Kidney tubule cell (primary cell): ENCODE measurements at regions not wholly inside any gene's neighbourhood (a gene's known extent, or its start where the extent isn't known, plus 50 kb on each side); places are given as distances from the start of the nearest gene placed in this dataset.

ENCODE experiments used
- DNase-seq: peaks from one replicate; pipeline ENCODE4 v3.0.0-alpha.2; 2018; ENCODE audit warnings: low spot score

DNA sequence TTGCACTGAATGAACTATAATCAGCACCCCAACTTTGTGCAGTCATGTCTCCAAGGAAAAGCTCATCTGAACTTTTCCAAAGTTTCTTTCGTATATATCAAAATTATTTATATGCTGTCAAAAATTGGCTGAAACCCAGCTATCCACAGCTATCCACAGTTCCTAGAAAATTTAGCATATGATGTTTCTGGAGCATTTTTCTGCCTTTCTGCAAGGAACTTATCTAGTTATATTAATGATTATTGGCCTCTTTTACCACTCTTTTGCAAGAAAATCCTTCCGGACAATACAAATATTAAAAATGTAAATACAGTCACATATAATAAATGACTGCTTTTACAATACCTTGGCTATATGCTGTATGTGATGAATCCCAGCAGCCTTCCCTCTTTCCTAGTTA is 270.2 kb downstream of the TMEM167A start:
- DNase-seq: no peak

DNA sequence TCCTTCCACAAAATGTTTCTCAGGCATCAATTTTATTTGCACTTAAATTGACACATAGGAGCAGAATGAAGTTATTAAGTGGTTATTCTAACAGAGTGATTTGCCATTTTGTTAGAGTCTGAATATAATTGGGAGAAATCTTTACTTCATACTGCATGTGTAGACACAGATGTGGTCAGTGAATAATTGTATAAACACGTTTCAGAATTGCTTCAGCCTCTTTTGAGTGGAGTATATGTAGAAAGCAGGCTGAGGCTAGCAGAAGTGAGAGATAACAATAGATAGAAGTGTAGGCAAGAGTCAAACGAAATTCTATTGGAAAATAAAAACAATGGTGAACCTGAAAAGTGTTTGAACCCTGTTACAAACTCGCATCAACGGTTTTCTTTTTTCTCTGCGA is 270.7 kb downstream of the TMEM167A start:
- no peak for DNase-seq

DNA sequence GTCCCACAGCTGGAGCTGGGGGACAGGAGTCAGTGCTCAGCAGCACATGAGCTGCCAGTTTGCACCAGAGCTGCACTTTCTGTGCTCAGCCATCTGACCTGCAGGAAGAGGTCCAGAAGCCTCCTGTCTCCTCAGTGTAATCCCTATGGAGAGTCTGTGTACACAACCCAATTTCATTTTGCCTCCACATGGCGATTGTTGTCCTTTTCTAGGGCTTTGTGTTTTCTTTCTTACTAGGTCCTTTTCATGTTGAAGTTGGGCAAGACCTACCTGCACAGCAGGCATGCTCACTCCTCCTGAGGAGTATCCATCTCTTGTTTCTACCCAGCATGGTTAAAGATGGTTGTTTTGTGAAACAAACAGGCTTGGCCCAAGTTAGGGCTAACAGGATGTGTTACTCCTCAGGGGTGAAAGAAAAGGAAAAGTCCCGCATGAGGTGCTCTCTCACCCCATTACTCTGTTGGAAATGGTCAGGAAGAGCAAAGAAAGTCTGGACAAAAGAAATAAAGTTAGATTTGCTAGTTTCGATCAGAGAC is 273.0 kb downstream of the TMEM167A start:
- no peak for DNase-seq

DNA sequence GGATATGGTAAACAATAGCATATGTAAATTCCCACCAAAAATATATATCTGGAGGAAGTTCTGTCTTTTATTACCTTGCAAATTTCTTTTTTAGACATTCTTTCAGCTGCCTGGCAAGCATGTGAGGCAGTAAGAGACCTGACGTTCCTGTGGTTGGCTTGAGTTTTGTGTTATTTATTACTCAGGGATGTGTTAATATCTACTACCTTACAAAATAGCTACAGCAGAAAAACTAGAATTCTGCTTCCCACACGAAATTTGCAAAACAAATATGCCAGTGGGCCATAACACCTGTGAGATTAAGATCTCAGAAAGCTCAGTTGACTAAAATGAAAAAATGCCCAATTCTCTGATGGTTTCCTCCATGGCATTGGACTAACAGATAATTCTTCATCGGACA is 274.2 kb downstream of the TMEM167A start:
- no peak for DNase-seq

DNA sequence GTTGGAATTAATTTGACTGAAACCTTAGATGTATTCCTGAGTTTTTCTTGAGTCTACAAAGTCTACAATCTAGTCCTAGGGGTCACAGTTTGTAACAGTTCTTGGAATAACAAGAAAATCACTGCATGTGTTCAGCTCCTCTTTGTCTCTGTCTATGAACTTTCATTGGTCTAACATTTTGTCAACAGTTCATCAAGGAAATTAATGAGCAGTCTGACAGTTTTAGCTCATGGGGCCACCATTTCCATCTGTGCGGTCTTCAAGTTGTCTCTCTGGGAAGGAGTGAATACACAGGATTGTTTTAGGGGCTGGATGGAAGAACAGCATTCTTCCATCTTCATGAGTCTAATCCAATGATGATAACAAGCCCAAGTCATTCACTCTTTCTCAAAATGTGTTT is 276.4 kb downstream of the TMEM167A start:
- no peak for DNase-seq

DNA sequence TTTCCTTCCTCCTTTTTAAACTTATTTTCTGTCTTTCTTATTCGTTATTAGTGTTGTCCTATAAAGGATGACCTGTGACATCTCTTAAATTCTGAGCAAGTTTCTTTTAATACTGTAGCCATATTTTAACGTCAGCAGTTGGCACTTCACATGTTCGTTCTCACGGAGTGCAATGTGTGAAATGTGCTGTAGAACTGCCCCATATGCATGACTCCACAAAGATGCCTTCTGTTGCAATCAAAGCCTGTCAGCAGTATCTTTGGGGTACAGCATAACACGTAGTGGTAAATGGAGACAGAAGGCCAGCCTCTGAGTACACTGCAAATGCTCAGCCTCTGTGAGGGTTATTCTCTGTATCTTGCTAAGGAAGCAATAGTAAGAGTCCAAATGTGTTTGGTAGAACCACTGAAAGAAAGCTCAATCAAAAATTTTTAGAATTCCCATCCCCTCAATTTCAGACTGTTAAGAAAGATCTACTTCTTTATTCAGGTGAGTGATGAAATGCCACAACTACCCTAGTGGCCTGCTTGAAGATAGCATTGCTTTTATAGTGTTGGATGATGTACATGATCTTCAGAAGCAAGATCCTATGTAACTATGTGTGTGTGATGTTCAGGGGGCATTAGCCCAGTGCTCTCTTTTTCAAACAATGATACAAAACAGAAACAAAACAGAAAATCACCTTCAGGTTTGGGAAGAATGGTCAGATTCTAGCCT is 277.7 kb downstream of the TMEM167A start:
- DNase-seq: no peak

DNA sequence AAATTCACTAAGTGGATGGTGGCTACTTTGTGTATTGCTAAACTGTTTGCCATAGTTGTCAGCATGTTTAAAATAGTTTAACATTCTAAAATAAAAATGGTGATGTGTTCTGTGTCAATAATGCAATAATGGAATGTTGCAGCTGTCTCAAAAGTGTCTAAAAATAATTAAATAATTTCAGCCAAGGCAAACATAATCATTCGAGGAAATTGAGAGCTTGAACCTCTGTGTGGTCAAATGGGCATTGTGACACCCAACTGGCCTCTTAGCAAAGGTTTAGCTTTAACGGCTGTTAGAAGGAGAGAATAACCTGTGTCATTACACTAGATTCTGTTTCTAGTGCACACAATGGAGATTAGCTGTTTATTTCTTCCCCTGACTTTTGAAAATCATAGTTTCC is 278.5 kb downstream of the TMEM167A start:
- DNase-seq: no peak

DNA sequence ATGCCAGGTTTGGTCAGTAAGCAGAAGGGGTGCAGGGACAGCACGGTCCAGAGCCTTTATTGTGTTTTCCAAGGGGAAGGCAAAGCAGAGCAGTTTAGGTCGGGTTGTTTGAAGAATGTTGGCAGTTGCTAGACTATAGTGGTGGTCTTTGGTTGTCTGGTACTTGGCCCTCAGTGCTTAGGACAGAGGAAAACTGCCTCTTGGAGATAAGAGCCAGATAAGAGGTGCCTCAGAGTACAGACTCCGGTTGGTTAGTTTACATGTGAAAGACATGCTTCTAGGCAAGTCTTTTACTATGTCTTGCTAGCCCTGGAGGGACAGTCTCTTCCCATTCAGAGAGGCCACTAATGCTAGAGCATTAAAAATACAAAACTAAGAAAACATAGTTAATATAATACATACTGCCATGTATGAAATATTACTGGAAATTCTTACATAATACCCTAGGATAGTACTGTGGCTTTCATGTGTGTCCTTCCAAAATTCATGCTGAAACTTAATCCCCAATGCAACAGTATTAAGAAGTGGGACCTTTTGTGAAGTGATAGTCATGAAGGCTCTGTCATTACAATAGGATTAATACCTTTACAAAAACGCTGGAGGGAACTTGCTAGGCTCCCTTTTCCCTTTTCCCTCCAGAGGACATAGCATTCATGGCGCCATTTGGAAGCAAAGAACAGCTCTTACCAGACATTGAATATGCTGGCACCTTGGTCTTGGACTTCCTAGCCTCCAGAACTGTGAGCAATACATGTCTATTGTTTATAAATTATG is 280.4 kb downstream of the TMEM167A start:
- no peak for DNase-seq

DNA sequence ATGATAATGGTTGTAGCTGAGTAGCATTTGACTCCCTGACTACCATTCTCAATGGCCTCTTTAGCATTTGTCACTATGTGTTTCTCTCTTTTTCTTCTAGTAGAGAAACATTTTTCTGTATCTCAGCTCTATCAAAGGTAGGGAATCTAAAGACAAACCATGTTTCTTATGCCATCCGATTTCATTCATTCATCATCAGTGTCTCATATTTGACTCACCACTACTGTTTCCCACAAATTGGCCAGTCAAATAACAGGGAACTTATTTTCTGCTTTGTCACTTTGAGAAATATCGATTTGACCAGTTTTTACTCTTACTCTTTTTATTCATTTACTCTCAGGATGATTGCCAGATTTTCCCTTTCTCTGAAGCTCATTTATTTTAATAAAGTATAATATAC is 282.3 kb downstream of the TMEM167A start:
- DNase-seq: peak; percentile 14

DNA sequence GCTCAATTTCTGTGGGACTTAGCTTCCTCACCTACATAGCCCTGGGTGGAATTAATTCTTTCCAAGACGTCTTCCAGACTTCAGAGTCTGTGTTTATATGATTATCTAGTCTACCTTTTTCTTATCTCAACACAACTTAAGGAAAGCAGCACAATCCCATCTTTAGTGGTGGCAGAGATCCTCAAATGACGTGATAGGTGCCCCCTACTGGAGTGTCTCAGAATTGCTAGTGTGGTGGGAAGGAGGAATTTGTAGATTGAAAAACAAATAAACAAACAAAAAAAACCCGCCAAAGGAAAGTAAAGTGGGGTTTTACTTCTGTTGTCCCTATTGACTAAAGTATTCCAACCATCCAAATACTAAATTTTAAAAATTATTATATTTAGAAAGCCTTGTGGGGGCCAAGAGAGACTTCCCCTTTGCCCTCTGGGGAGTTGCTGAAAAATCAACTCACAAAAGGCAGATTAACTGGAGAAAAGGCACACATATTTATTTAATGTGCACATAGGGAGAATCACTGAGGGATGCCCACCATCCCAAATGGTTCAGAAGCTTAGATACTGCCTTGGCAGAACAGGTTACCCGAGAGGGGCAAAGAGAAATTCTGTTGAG is 283.3 kb downstream of the TMEM167A start:
- peak; percentile 30 for DNase-seq

DNA sequence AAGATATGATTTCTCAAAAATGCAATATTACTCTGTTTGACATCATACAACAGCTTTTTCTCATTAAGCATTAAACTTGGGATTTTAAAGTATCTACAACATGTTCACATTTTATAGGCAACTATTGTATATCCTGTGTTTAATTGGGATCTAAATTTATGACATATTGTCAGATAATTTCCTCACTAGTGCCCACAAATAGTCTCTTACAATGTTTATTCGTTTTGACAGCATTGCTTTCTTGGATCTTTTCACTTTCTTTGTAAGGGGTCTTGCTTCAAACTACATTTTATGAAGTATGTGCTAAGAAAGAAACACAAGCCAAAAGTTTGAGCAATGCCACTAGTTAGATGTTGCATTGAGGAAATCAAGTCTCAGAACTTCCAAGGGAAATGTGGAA is 285.1 kb downstream of the TMEM167A start:
- no peak for DNase-seq

DNA sequence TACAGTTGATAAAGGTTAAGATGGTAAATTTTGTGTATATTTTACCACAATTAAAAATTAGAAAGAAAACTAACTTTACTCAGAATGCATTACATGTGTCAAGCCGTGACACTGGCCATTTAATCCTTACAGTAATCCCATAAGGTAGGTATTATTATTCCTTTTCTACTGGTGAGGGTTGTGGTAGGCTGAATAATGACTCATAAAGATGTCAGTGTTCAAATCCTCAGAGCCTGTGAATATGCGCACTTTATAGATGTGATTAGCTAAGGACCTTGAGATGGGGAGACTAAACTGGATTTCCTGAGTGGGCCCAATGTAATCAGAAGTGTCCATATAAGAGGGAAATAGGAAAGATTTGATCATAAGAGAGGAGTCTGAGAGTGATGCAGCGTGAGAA is 288.1 kb downstream of the TMEM167A start:
- DNase-seq: no peak

DNA sequence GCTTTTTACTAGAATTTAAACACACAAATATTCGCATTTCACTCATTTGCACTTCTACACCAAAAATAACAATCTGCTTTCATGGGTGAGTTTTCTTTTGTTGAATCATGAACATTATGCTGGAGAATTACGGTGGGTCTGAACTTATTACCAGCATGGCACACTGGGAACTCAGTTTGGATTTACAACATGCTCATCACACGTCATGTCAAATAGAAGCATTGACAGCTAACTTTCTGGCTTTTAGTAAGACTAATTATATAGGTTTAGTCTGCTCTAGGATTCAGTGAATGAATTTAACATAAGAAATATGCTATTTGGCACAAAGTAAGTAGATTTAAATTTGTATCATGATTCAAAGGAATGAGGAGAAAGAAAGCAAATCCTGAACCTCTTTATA is 290.4 kb downstream of the TMEM167A start:
- DNase-seq: no peak

DNA sequence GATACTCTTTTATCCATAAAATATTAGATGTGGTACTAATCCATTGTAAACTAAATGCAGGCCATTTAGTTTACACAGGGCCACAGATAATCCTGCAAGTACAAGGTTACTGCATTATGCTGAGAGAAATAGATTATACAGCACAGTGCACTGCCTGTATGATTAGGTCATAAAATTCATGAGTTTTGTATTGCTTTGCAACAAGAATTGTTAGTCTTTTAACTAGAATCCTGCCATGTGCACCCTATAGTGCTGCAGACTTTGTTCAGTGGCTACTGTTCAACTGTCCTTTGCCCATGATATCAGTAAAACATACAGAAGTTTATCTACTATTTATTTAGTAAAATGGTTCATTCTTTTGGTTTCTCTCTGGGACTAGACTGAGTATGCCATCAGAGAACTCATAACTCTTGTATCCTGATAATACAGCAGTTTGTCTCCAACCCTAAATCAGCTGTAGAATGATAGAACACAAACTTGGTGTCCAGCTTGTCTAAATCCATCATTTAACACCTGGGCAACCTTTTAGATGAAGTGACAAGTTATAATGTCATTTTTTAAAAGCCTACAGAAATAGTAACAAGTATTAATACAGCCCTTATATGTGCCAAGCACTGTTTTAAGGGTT is 291.2 kb downstream of the TMEM167A start:
- no peak for DNase-seq

DNA sequence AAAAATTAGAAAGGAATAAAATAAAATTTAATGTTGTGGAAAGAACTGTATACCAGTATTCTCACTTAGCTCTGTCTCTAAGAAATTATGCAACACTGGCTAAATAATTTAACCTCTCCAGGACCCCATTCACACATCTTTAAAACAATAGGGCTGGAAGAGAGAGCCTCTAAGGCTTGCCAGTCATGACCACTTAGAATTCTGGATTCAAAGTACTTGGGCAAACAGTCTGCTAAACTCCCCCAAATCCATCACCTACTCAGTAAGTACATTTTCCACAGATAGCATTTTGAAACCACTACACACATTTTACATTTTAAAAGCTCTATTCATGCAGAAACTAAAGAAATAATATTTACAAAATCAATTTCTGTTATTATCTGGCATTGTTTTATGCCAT is 291.7 kb downstream of the TMEM167A start:
- no peak for DNase-seq

DNA sequence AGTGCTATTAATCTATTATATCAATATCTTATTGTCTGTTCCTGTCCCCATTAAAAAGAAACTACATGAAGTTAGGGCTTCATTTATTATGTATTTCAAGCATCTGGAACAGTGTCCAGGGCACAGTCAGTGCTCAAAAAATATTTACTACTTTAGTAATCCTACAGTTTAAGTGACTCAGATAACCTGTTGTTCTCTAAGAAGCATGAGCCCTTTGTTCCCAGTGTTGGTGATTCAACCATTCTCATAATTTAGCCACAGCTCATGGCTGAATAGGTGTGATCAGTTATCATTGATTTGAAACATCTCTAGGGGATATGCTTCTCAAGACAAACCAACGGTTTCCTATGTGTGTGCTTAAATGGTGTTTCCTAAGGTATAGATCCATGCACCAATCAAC is 292.7 kb downstream of the TMEM167A start:
- peak; percentile 36 for DNase-seq

DNA sequence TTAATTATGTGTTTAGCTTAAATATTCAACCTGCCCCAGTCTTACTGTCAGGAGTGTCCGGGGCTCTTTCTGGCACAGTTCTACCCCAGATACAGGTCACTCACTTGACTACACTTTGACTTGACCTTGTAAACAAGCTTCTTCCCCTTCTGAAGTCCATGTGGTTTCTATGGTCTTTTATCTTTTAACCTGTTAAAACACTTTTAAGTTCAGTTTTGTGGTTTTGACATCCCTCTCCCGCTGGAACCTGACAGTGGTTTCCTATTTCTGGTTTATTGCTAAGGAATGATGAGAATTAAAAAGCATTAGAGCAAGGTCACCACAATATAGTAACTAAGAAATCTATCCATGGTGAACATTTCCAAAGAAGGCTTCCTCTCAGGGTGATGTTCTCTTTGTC is 300.1 kb downstream of the TMEM167A start:
- no peak for DNase-seq

DNA sequence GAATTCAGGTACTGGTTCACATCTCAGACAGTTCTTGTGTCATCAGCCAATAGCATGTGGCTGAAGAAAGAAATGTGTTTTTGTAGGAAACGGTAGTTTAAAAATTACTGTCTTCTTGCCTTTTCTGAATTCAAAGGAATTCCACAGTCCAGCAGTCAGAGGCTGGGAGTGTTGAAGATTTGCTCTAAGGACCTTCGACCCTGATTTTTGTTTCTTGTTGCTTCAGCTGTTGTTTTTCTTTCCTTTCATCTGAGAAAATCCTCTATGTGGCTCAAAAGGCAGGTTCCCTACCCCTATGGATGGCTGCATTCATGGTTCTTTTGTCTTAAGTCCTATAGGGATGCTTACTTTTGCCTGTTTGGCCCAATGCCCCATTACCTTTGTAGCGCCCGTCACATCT is 304.9 kb downstream of the TMEM167A start:
- no peak for DNase-seq

DNA sequence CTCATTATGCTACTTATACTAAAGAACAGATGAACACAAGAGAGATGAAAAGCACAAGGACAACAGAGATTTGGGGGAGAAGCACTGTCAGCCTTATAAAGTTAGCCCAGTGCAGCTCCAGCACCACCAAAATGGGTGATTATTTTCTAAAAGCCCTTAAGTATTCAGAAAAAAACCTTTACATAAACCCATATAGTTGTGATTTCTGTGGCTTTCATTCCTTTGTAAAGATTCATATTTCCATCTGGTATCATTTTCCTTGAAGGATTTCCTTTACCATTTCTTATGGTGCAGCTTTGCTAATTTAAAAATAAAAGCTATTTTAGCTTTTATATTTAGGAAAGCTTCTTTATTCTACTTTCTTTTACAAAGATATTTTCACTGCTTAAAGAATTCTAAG is 311.0 kb downstream of the TMEM167A start:
- no peak for DNase-seq

DNA sequence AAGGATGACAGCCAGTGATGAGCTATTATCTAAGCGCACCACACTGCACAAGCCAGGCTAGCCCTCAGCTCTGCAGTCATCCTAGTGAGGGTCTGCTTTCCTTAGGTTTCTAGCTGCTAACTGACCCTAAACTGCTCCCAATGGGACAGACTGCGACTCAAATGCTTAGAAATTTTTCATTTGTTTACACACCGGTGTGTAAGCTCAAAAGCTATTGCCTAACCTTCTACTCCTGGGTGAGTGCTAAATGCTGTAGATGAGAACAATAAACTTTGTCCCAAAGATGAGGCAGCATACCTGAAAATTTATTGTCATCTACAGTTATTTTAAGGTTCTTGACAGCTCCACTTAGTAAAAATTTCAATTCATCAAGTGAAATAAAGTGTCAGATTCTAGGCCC is 311.4 kb downstream of the TMEM167A start:
- DNase-seq: no peak

DNA sequence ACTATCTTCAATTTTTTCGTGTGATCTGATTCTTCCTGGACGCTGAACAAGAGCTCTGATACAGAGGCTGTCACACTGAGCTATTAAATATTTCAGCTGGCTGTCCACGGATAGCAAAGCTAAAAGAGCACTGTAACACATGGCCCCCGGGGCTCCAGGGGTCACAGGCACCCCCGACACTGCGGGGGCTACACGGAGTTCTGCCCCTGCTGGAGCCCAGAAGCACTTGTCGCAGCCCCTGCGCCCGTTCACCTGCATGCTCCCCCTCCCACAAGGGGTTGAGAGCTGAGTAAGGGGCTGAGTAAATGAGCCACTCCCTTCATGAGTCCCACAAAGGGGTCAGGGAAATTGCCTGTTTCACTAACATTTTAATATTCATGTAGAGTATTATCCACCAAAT is 316.3 kb downstream of the TMEM167A start:
- DNase-seq: no peak

DNA sequence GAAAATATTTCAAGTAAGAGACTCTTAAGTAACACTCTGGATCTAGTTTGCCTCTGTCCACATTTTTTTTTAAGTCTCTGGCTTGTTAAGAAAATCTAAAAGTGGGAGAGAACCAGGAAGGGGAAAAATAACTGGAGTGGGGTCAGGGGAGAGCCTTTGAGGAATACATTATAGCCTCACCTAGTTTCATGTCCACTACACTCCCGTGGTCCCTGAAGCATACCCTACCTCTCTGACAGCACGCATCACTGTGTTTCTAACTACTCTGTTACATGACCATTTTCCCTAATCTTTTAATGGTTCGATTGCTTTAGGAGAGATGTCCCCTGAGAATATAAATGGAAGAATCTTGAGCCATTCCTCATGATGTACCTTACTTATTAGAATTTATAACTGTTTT is 318.3 kb downstream of the TMEM167A start:
- DNase-seq: no peak

DNA sequence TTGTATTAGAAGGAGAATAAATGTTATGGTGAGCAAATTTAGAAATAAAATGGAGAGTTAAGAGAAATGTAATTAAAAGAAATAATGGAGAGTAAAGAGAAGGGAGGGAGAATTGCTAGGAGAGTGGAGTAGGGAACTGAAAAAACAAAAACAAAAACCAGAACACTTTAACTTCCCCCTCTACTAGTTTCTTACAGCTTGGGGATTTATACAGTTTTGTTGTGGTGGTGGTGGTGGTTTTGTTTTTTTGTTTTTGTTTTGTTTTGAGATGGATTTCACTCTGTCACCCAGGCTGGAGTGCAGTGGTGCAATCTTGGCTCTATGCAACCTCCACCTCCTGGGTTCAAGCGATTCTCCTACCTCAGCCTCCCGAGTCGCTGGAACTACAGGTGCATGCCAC is 322.4 kb downstream of the TMEM167A start:
- no peak for DNase-seq
